Natural killer cell treated with Interleukin-12 subunit alpha and Interleukin-12 subunit beta and Interleukin-15 and Interleukin-18, amount 100 ng/mL, for 72 hours (primary cell): ENCODE measurements at regions not wholly inside any gene's neighbourhood (a gene's known extent, or its start where the extent isn't known, plus 50 kb on each side); places are given as distances from the start of the nearest gene placed in this dataset.
A peak's percentile ranks its signal among the peaks of the same experiment; 100 is the strongest.

ENCODE experiments used
- ATAC-seq, 2 donors: fragments of 150-1000 bp; cut with Tn5 transposase in 1 of 2; sonication (Bioruptor Pico), chemical (Tn5 transposase) in 1 of 2; 2 replicates each; pipeline ENCODE4 v1.10.0; 2021
- DNase-seq: peaks from one replicate; pipeline ENCODE4 v3.0.0; 2022; ENCODE audit warnings: low spot score
- H3K27ac Mint-ChIP-seq, 2 donors: 1 replicate in 1 of 2; 2 replicates in 1 of 2; pipeline ENCODE4 v1.8.0; 2022; ENCODE audit warnings: mixed read lengths in 2 of 2, mild to moderate bottlenecking in 1 of 2, moderate library complexity in 1 of 2
- H3K27me3 Mint-ChIP-seq, 2 donors: 1 replicate in 1 of 2; 2 replicates in 1 of 2; pipeline ENCODE4 v1.8.0; 2022; ENCODE audit warnings: mixed read lengths in 2 of 2
- H3K36me3 Mint-ChIP-seq: one replicate; pipeline ENCODE4 v1.8.0; 2022; ENCODE audit warnings: mixed read lengths
- H3K4me1 Mint-ChIP-seq, 2 donors: 1 replicate in 1 of 2; 2 replicates in 1 of 2; pipeline ENCODE4 v1.8.0; 2022; ENCODE audit warnings: low read depth in 2 of 2, mixed read lengths in 2 of 2, mild to moderate bottlenecking in 1 of 2
- H3K4me3 Mint-ChIP-seq: one replicate; pipeline ENCODE4 v1.8.0; 2022; ENCODE audit warnings: mixed read lengths
- H3K9me3 Mint-ChIP-seq: 2 replicates; pipeline ENCODE4 v1.8.0; 2022; ENCODE audit warnings: mixed read lengths

GRCh38 chr22:47571616-47572015 lies 809.2 kb downstream of the TBC1D22A start:
- no peaks in the 10 kb centered on the region for H3K9me3 Mint-ChIP-seq
- peak in 1 of 2 donors; percentile 34 for ATAC-seq
- peaks cover 8% of the 10 kb centered on the region in 2 donors for H3K27me3 Mint-ChIP-seq
- no peaks in the 10 kb centered on the region for H3K4me1 Mint-ChIP-seq
- H3K4me3 Mint-ChIP-seq, result no peak overlapping the region
- H3K36me3 Mint-ChIP-seq, result no peaks in the 10 kb centered on the region
- no peak overlapping the region for H3K27ac Mint-ChIP-seq
- DNase-seq, result no peak

GRCh38 chr22:47570851-47571250 lies 808.4 kb downstream of the TBC1D22A start:
- no peaks in the 10 kb centered on the region for H3K9me3 Mint-ChIP-seq

GRCh38 chr22:47570300-47570685 lies 807.8 kb downstream of the TBC1D22A start:
- H3K4me3 Mint-ChIP-seq, result no peak overlapping the region
- H3K9me3 Mint-ChIP-seq, result no peaks in the 10 kb centered on the region
- no peak overlapping the region for H3K27ac Mint-ChIP-seq
- no peak for ATAC-seq
- H3K27me3 Mint-ChIP-seq, result peaks cover 0 to 7% of the 10 kb centered on the region in 2 donors
- no peaks in the 10 kb centered on the region for H3K36me3 Mint-ChIP-seq
- no peaks in the 10 kb centered on the region for H3K4me1 Mint-ChIP-seq
- DNase-seq, result no peak

More at GRCh38 chr22:47570851-47571250, 808.4 kb downstream of the TBC1D22A start:
- no peak for DNase-seq
- ATAC-seq, result no peak
- H3K4me3 Mint-ChIP-seq, result no peak overlapping the region
- H3K27me3 Mint-ChIP-seq, result peaks cover 5 to 8% of the 10 kb centered on the region in 2 donors
- no peaks in the 10 kb centered on the region for H3K36me3 Mint-ChIP-seq
- H3K27ac Mint-ChIP-seq, result no peak overlapping the region
- no peaks in the 10 kb centered on the region for H3K4me1 Mint-ChIP-seq

GRCh38 chr22:47569389-47570299 lies 807.2 kb downstream of the TBC1D22A start:
- no peak for DNase-seq
- ATAC-seq, result no peak
- no peak overlapping the region for H3K4me3 Mint-ChIP-seq
- H3K36me3 Mint-ChIP-seq, result no peaks in the 10 kb centered on the region
- no peak overlapping the region for H3K27ac Mint-ChIP-seq
- H3K9me3 Mint-ChIP-seq, result no peaks in the 10 kb centered on the region
- H3K4me1 Mint-ChIP-seq, result no peaks in the 10 kb centered on the region
- peaks cover 0 to 6% of the 10 kb centered on the region in 2 donors for H3K27me3 Mint-ChIP-seq

GRCh38 chr22:47568700-47569099 lies 806.2 kb downstream of the TBC1D22A start:
- H3K27ac Mint-ChIP-seq, result no peak overlapping the region
- no peak for ATAC-seq
- DNase-seq, result no peak
- H3K4me1 Mint-ChIP-seq, result no peaks in the 10 kb centered on the region
- no peaks in the 10 kb centered on the region for H3K36me3 Mint-ChIP-seq
- H3K9me3 Mint-ChIP-seq, result no peaks in the 10 kb centered on the region
- peaks cover 0 to 4% of the 10 kb centered on the region in 2 donors for H3K27me3 Mint-ChIP-seq
- H3K4me3 Mint-ChIP-seq, result no peak overlapping the region

- no peak for ATAC-seq
- H3K27me3 Mint-ChIP-seq, result peaks cover 0 to 5% of the 10 kb centered on the region in 2 donors
Measured at GRCh38 chr22:47567126-47568090, 805.0 kb downstream of the TBC1D22A start.

GRCh38 chr22:47566491-47566890 lies 804.0 kb downstream of the TBC1D22A start:
- DNase-seq (no peak), ATAC-seq (no peak)
- no peaks in the 10 kb centered on the region for H3K4me1 Mint-ChIP-seq
- H3K9me3 Mint-ChIP-seq, result no peaks in the 10 kb centered on the region
- no peak overlapping the region for H3K27ac Mint-ChIP-seq
- H3K36me3 Mint-ChIP-seq, result no peaks in the 10 kb centered on the region
- no peak overlapping the region for H3K4me3 Mint-ChIP-seq
- peaks cover 0 to 9% of the 10 kb centered on the region in 2 donors for H3K27me3 Mint-ChIP-seq

More at GRCh38 chr22:47567126-47568090, 805.0 kb downstream of the TBC1D22A start:
- no peak overlapping the region for H3K27ac Mint-ChIP-seq
- H3K36me3 Mint-ChIP-seq, result no peaks in the 10 kb centered on the region
- no peaks in the 10 kb centered on the region for H3K4me1 Mint-ChIP-seq
- DNase-seq, result no peak
- no peak overlapping the region for H3K4me3 Mint-ChIP-seq
- no peaks in the 10 kb centered on the region for H3K9me3 Mint-ChIP-seq

- ATAC-seq, result no peak
- no peak for DNase-seq
- Mint-ChIP-seq H3K27ac (no peak overlapping the region), H3K27me3 (peaks cover 0 to 9% of the 10 kb centered on the region in 2 donors), H3K4me3 (no peak overlapping the region), H3K4me1 (no peaks in the 10 kb centered on the region), H3K36me3 (no peaks in the 10 kb centered on the region), H3K9me3 (no peaks in the 10 kb centered on the region)
Measured at GRCh38 chr22:47565607-47566006, 803.2 kb downstream of the TBC1D22A start.

- H3K4me1 Mint-ChIP-seq, result no peaks in the 10 kb centered on the region
- peaks cover 0 to 9% of the 10 kb centered on the region in 2 donors for H3K27me3 Mint-ChIP-seq
- H3K4me3 Mint-ChIP-seq, result no peak overlapping the region
- DNase-seq, result no peak
- no peak overlapping the region for H3K27ac Mint-ChIP-seq
- H3K36me3 Mint-ChIP-seq, result no peaks in the 10 kb centered on the region
- ATAC-seq, result no peak
- H3K9me3 Mint-ChIP-seq, result no peaks in the 10 kb centered on the region
Measured at GRCh38 chr22:47564651-47565434, 802.4 kb downstream of the TBC1D22A start.

GRCh38 chr22:47564158-47564450 lies 801.7 kb downstream of the TBC1D22A start:
- no peak for ATAC-seq
- H3K4me1 Mint-ChIP-seq, result no peaks in the 10 kb centered on the region
- H3K27ac Mint-ChIP-seq, result no peak overlapping the region
- H3K4me3 Mint-ChIP-seq, result no peak overlapping the region
- H3K36me3 Mint-ChIP-seq, result no peaks in the 10 kb centered on the region
- DNase-seq, result no peak
- no peaks in the 10 kb centered on the region for H3K9me3 Mint-ChIP-seq
- H3K27me3 Mint-ChIP-seq, result peaks cover 0 to 10% of the 10 kb centered on the region in 2 donors

- H3K4me3 Mint-ChIP-seq, result no peak overlapping the region
- peaks cover 0 to 13% of the 10 kb centered on the region in 2 donors for H3K27me3 Mint-ChIP-seq
- H3K9me3 Mint-ChIP-seq, result no peaks in the 10 kb centered on the region
- H3K36me3 Mint-ChIP-seq, result no peaks in the 10 kb centered on the region
- ATAC-seq (peak in 1 of 2 donors; percentile 36), DNase-seq (no peak)
- no peak overlapping the region for H3K27ac Mint-ChIP-seq
- no peaks in the 10 kb centered on the region for H3K4me1 Mint-ChIP-seq
Measured at GRCh38 chr22:47563406-47564157, 801.1 kb downstream of the TBC1D22A start.

- Mint-ChIP-seq H3K27ac (no peak overlapping the region), H3K9me3 (no peaks in the 10 kb centered on the region), H3K27me3 (peaks cover 6 to 18% of the 10 kb centered on the region in 2 donors), H3K4me3 (no peak overlapping the region), H3K36me3 (no peaks in the 10 kb centered on the region), H3K4me1 (no peaks in the 10 kb centered on the region)
- no peak for DNase-seq
- ATAC-seq, result no peak
Measured at GRCh38 chr22:47561766-47562165, 799.3 kb downstream of the TBC1D22A start.
